KOPT-K1 (cell line): ENCODE measurements at regions not wholly inside any gene's neighbourhood (a gene's known extent, or its start where the extent isn't known, plus 50 kb on each side); places are given as distances from the start of the nearest gene placed in this dataset.

Experiments used
- H3K27ac ChIP-seq: fragments of 200-600 bp; sonication (generic); 2 replicates; pipeline ENCODE4 v1.5.1; 2016; ENCODE audit warnings: antibody characterized with exemption, mild to moderate bottlenecking, low read depth, low read length; ENCODE audit not compliant: poor library complexity, severe bottlenecking
- H3K36me3 ChIP-seq: fragments of 200-600 bp; sonication (generic); 2 replicates; pipeline ENCODE4 v1.5.1; 2017; ENCODE audit warnings: antibody characterized with exemption, mild to moderate bottlenecking, low read length, moderate library complexity; ENCODE audit not compliant: insufficient read depth
- H3K9me3 ChIP-seq: fragments of 200-600 bp; sonication (generic); 2 replicates; pipeline ENCODE4 v1.5.1; 2017; ENCODE audit warnings: antibody characterized with exemption, low read length, mild to moderate bottlenecking; ENCODE audit not compliant: insufficient read depth, poor library complexity, severe bottlenecking

- Histone ChIP-seq H3K27ac (no peak overlapping the region), H3K36me3 (no peaks in the 10 kb centered on the region), H3K9me3 (no peaks in the 10 kb centered on the region)
These were observed 310.4 kb upstream of the NFE2L3 start for GRCh38 chr7:25841575-25841974.

- H3K27ac ChIP-seq, result no peak overlapping the region
- H3K36me3 ChIP-seq, result no peaks in the 10 kb centered on the region
- H3K9me3 ChIP-seq, result no peaks in the 10 kb centered on the region
These were observed 309.7 kb upstream of the NFE2L3 start for GRCh38 chr7:25842201-25842733.

- H3K27ac ChIP-seq, result no peak overlapping the region
These were observed 308.5 kb upstream of the NFE2L3 start for GRCh38 chr7:25843467-25843866.

GRCh38 chr7:25844102-25844870, 307.7 kb upstream of the NFE2L3 start:
- Histone ChIP-seq H3K27ac (no peak overlapping the region), H3K9me3 (no peaks in the 10 kb centered on the region)

More at GRCh38 chr7:25843467-25843866, 308.5 kb upstream of the NFE2L3 start:
- H3K36me3 ChIP-seq, result no peaks in the 10 kb centered on the region
- no peaks in the 10 kb centered on the region for H3K9me3 ChIP-seq

GRCh38 chr7:25845464-25845863, 306.5 kb upstream of the NFE2L3 start:
- Histone ChIP-seq H3K36me3 (no peaks in the 10 kb centered on the region), H3K9me3 (no peaks in the 10 kb centered on the region), H3K27ac (no peak overlapping the region)

More at GRCh38 chr7:25844102-25844870, 307.7 kb upstream of the NFE2L3 start:
- H3K36me3 ChIP-seq, result no peaks in the 10 kb centered on the region

- Histone ChIP-seq H3K36me3 (no peaks in the 10 kb centered on the region), H3K9me3 (no peaks in the 10 kb centered on the region), H3K27ac (no peak overlapping the region)
These were observed 305.3 kb upstream of the NFE2L3 start for GRCh38 chr7:25846722-25847121.

GRCh38 chr7:25847336-25848070, 304.5 kb upstream of the NFE2L3 start:
- Histone ChIP-seq H3K9me3 (no peaks in the 10 kb centered on the region), H3K36me3 (no peaks in the 10 kb centered on the region), H3K27ac (no peak overlapping the region)

GRCh38 chr7:25849500-25850184, 302.4 kb upstream of the NFE2L3 start:
- H3K9me3 ChIP-seq, result peaks cover 1% of the 10 kb centered on the region
- H3K27ac ChIP-seq, result no peak overlapping the region

GRCh38 chr7:25850216-25850615, 301.8 kb upstream of the NFE2L3 start:
- H3K36me3 ChIP-seq, result no peaks in the 10 kb centered on the region
- peaks cover 6% of the 10 kb centered on the region for H3K9me3 ChIP-seq
- H3K27ac ChIP-seq, result no peak overlapping the region

More at GRCh38 chr7:25849500-25850184, 302.4 kb upstream of the NFE2L3 start:
- no peaks in the 10 kb centered on the region for H3K36me3 ChIP-seq

- Histone ChIP-seq H3K9me3 (peaks cover 10% of the 10 kb centered on the region), H3K27ac (no peak overlapping the region), H3K36me3 (no peaks in the 10 kb centered on the region)
These were observed 301.3 kb upstream of the NFE2L3 start for GRCh38 chr7:25850735-25851134.

- H3K9me3 ChIP-seq, result peaks cover 10% of the 10 kb centered on the region
- H3K36me3 ChIP-seq, result no peaks in the 10 kb centered on the region
- no peak overlapping the region for H3K27ac ChIP-seq
These were observed 300.4 kb upstream of the NFE2L3 start for GRCh38 chr7:25851332-25852210.

GRCh38 chr7:25852211-25852938, 299.6 kb upstream of the NFE2L3 start:
- H3K9me3 ChIP-seq, result peaks cover 10% of the 10 kb centered on the region
- no peaks in the 10 kb centered on the region for H3K36me3 ChIP-seq
- no peak overlapping the region for H3K27ac ChIP-seq

- H3K9me3 ChIP-seq, result peaks cover 10% of the 10 kb centered on the region
- H3K27ac ChIP-seq, result no peak overlapping the region
- H3K36me3 ChIP-seq, result no peaks in the 10 kb centered on the region
These were observed 299.1 kb upstream of the NFE2L3 start for GRCh38 chr7:25852939-25853271.

GRCh38 chr7:25853314-25853713, 298.7 kb upstream of the NFE2L3 start:
- Histone ChIP-seq H3K9me3 (peaks cover 10% of the 10 kb centered on the region), H3K36me3 (no peaks in the 10 kb centered on the region), H3K27ac (no peak overlapping the region)
